ENCODE measurements at regions not wholly inside any gene's neighbourhood (a gene's known extent, or its start where the extent isn't known, plus 50 kb on each side); places are given as distances from the start of the nearest gene placed in this dataset.

DNA sequence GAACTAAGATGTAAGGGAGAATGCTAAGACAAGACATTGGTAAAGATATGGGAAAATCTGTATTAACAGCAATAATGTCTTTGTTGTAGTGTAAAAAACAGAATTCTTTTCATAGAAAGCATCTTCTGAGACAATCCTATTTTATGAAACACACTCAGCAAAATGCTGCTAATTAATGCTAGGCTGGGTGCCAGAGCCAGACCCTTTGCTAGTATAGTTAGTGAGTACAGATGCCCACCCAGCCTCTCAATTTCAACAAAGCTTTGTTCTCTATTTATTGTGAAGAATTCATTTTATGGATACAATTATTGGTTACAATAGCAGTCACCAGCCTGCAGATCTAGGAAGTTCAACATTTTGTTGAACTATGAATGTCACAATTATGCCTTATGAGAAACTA, 131.0 kb downstream of the SEM1 start:
- no peak for TF ChIP-seq POLR2AphosphoS5 (IDR thresholded peaks at IDR 0.05)
- TF ChIP-seq EP300 (IDR thresholded peaks at IDR 0.05) = no peak
- TF ChIP-seq, protein P1, sequence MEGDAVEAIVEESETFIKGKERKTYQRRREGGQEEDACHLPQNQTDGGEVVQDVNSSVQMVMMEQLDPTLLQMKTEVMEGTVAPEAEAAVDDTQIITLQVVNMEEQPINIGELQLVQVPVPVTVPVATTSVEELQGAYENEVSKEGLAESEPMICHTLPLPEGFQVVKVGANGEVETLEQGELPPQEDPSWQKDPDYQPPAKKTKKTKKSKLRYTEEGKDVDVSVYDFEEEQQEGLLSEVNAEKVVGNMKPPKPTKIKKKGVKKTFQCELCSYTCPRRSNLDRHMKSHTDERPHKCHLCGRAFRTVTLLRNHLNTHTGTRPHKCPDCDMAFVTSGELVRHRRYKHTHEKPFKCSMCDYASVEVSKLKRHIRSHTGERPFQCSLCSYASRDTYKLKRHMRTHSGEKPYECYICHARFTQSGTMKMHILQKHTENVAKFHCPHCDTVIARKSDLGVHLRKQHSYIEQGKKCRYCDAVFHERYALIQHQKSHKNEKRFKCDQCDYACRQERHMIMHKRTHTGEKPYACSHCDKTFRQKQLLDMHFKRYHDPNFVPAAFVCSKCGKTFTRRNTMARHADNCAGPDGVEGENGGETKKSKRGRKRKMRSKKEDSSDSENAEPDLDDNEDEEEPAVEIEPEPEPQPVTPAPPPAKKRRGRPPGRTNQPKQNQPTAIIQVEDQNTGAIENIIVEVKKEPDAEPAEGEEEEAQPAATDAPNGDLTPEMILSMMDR (IDR thresholded peaks at IDR 0.05) = no peak
- TF ChIP-seq POLR2A (IDR thresholded peaks at IDR 0.05) = no peak
